ENCODE measurements at regions not wholly inside any gene's neighbourhood (a gene's known extent, or its start where the extent isn't known, plus 50 kb on each side); places are given as distances from the start of the nearest gene placed in this dataset.

DNA sequence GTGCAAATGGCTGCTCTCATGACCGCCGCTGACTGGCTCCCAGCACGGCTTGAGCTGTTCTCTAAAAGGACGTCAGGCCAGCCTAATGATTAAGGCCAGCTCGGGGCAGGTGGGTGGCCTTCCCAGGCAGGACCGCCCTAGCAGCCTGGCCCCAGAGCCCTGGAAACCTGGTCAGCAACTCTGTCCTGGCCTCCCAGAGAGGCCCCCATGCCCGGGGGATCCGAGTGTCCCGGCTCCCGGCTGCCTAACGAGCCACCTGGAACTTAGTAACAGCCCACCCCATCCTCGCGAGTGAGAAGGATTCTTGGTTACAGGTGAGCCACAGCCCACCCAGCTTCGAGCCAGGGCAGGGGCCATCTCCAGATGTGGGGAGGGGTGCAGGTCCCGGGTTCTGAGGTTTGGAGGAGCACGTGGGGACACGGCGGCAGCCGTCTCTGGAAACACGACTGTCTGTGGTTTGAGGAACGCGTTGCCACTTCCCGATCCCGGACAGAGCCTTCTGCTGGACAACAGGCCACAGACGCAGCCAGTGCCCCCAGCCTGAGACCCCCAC, 73.8 kb upstream of the FBRSL1 start:
- Histone ChIP-seq H2BK5ac (ENCODE audit: low read depth, low read length, poor library complexity, severe bottlenecking) (no peak overlapping the region), H3K9ac (ENCODE audit: low read depth, low read length) (no peak overlapping the region), H3K56ac (ENCODE audit: extremely low read depth, insufficient read depth, low read length) (no peak overlapping the region), H2BK20ac (ENCODE audit: low read depth, low read length) (no peak overlapping the region), H3K9me1 (ENCODE audit: insufficient read depth, low read length) (no peaks in the 10 kb centered on the region), H4K91ac (ENCODE audit: insufficient read depth, low read depth, low read length) (no peak overlapping the region), H2AK5ac (ENCODE audit: low read depth, low read length) (no peak overlapping the region), H3K4me1 (ENCODE audit: control insufficient read depth, insufficient read depth, low read length) (no peaks in the 10 kb centered on the region), H3K79me1 (ENCODE audit: low read depth in 1 of 2, low read length in 2 of 2) (no peaks in the 10 kb centered on the region), H4K20me1 (ENCODE audit: insufficient read depth, low read length) (no peaks in the 10 kb centered on the region), H3K4ac (ENCODE audit: low read depth, low read length) (no peak overlapping the region), H2BK120ac (ENCODE audit: low read depth, low read length) (no peak overlapping the region), H4K8ac (ENCODE audit: low read depth in 2 of 2, low read length in 2 of 2) (no peak overlapping the region), H3K23ac (ENCODE audit: low read depth, low read length) (no peak overlapping the region), H2BK15ac (ENCODE audit: low read depth, low read length) (no peak overlapping the region), H3K4me2 (ENCODE audit: low read depth, low read length) (no peak overlapping the region), H3K36me3 (ENCODE audit: control insufficient read depth, insufficient read depth, low read length) (no peaks in the 10 kb centered on the region), H4K5ac (ENCODE audit: low read depth, low read length) (no peak overlapping the region), H3K18ac (ENCODE audit: low read depth, low read length) (no peak overlapping the region), H2AFZ (replicated peaks; ENCODE audit: low read length, poor library complexity) (no peak overlapping the region), H3K9me3 (ENCODE audit: control insufficient read depth, insufficient read depth, low read length) (peaks cover 2% of the 10 kb centered on the region; the same call in 1 of the 2 replicates), H2AK9ac (replicated peaks; ENCODE audit: low read depth, low read length, poor library complexity) (no peak overlapping the region), H3K27me3 (ENCODE audit: control insufficient read depth, insufficient read depth, low read length) (peaks cover 18% of the 10 kb centered on the region), H3K27ac (ENCODE audit: insufficient read depth, low read length) (no peak overlapping the region), H3K14ac (replicated peaks; ENCODE audit: low read depth, low read length) (no peak overlapping the region), H3K4me3 (ENCODE audit: insufficient read depth, low read depth, low read length) (no peak overlapping the region)
- ChIA-PET CTCF (interaction anchor here (1.2 to 1.9 kb wide), 2 partner anchors 198 to 223 kb away, joined by 5 read pairs; no protein-coding TSS in a partner anchor), POLR2A (ENCODE audit: unreplicated experiment) (no interaction called here)
- dilution Hi-C loops (cut with HindIII; ENCODE audit: low sequenced_read_pairs, unreplicated experiment) (no loop called here), in situ Hi-C loops (cut with MboI; ENCODE audit: low sequenced_read_pairs) (loop anchor here (5.0 kb wide), 2 partner anchors 201 to 264 kb away; partner anchors contain the start of gene P2RX2), intact Hi-C loops (cut with micrococcal nuclease) (no loop called here)
- ATAC-seq (ENCODE audit: low read depth) (no peak), DNase-seq (no peak)
- TF ChIP-seq MAZ (IDR thresholded peaks at IDR 0.05; ENCODE audit: borderline replicate concordance, low read depth, low read length) (no peak), RAD21 (IDR thresholded peaks at IDR 0.05; ENCODE audit: low read length) (no peak), RCOR1 (IDR thresholded peaks at IDR 0.05; ENCODE audit: insufficient replicate concordance, low read length) (no peak), SMC3 (IDR thresholded peaks at IDR 0.05; ENCODE audit: low read depth, low read length) (no peak), CHD1 (IDR thresholded peaks at IDR 0.05; ENCODE audit: low read depth, low read length) (no peak), FOS (IDR thresholded peaks at IDR 0.05; ENCODE audit: low read depth, low read length) (no peak), POLR2A (IDR thresholded peaks at IDR 0.05; ENCODE audit: low read depth, low read length) (no peak), MXI1 (IDR thresholded peaks at IDR 0.05; ENCODE audit: borderline replicate concordance, low read depth, low read length) (no peak), NFE2L2 (IDR thresholded peaks at IDR 0.05; ENCODE audit: low read depth, low read length) (no peak), RFX5 (IDR thresholded peaks at IDR 0.05; ENCODE audit: low read depth, low read length) (no peak), USF2 (IDR thresholded peaks at IDR 0.05; ENCODE audit: low read depth, low read length) (no peak), CEBPB (IDR thresholded peaks at IDR 0.05; ENCODE audit: low read depth, low read length) (no peak), BHLHE40 (IDR thresholded peaks at IDR 0.05; ENCODE audit: low read depth, low read length) (no peak), MAFK (IDR thresholded peaks at IDR 0.05; ENCODE audit: low read depth, low read length) (no peak)
- TF ChIP-seq, protein P1, sequence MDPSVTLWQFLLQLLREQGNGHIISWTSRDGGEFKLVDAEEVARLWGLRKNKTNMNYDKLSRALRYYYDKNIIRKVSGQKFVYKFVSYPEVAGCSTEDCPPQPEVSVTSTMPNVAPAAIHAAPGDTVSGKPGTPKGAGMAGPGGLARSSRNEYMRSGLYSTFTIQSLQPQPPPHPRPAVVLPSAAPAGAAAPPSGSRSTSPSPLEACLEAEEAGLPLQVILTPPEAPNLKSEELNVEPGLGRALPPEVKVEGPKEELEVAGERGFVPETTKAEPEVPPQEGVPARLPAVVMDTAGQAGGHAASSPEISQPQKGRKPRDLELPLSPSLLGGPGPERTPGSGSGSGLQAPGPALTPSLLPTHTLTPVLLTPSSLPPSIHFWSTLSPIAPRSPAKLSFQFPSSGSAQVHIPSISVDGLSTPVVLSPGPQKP (IDR thresholded peaks at IDR 0.05; ENCODE audit: borderline replicate concordance, low read depth, low read length), result no peak
- 87% methylated on average over 3 of the region's 25 CpGs; no CpG with 5 or more reads in 1 of the 2 experiments for WGBS, 2 experiments (ENCODE audit: extremely low coverage in 2 of 2, insufficient read length in 1 of 2)
- no TSS peak for BruUV-seq (replicated peaks)

Data from IMR-90 (cell line).